Body of pancreas (tissue), 4 donors: ENCODE measurements at regions not wholly inside any gene's neighbourhood (a gene's known extent, or its start where the extent isn't known, plus 50 kb on each side); places are given as distances from the start of the nearest gene placed in this dataset.

Experiments used
- ATAC-seq: fragments of 150-250 bp; one replicate; pipeline ENCODE4 v1.9.1; 2016
- DNase-seq, 4 donors: peaks; one replicate each; pipeline ENCODE4 v3.0.0-alpha.2; 2019
- H3K27ac ChIP-seq, 4 donors: fragments of 200-600 bp; sonication (generic); 1 replicate in 3 of 4; 2 replicates in 1 of 4; pipeline versions ENCODE4 v1.5.1 to v1.6.1; 2016 to 2019; ENCODE audit warnings: mild to moderate bottlenecking in 1 of 4, mixed read lengths in 1 of 4, moderate library complexity in 1 of 4
- H3K27me3 ChIP-seq, 2 donors: fragments of 200-600 bp; sonication (generic); one replicate each; pipeline ENCODE4 v1.6.0; 2016; ENCODE audit warnings: mild to moderate bottlenecking in 1 of 2
- H3K36me3 ChIP-seq, 2 donors: fragments of 200-600 bp; sonication (generic); replicated peaks in 1 of 2; 2 replicates each; pipeline ENCODE4 v1.5.1; 2016; ENCODE audit warnings: low read depth in 2 of 2; ENCODE audit not compliant: insufficient read depth in 1 of 2
- H3K4me1 ChIP-seq: fragments of 200-600 bp; sonication (generic); one replicate; pipeline ENCODE4 v1.6.0; 2016
- H3K4me3 ChIP-seq, 2 donors: fragments of 200-600 bp; sonication (generic); 1 replicate in 1 of 2; 2 replicates in 1 of 2; pipeline ENCODE4 v1.5.1; 2016 to 2019
- H3K9me3 ChIP-seq, 3 donors: fragments of 200-600 bp; sonication (generic); 1 replicate in 2 of 3; 2 replicates in 1 of 3; pipeline ENCODE4 v1.5.1; 2016
- POLR2A ChIP-seq, 3 donors: fragments of 450-650 bp; IDR thresholded peaks; one replicate each; pipeline ENCODE4 v1.6.1; 2016; ENCODE audit warnings: antibody characterized with exemption in 3 of 3, mild to moderate bottlenecking in 2 of 3
- WGBS, 2 donors: methylation state at CpG; one replicate each; pipeline ENCODE4 v1.1.5; 2017; 5-methylcytosine and 5-hydroxymethylcytosine counted together
- intact Hi-C: fragments of 100-400 bp; cut with DNase I; formaldehyde crosslinking; loops from one replicate; pipeline ENCODE4 v1.15.1; 2023
- TF ChIP-seq, protein P1 (sequence below), 7 experiments: fragments of 450-650 bp in 4 of 7; fragments of 200-600 bp in 3 of 7; sonication (generic) in 3 of 7; IDR thresholded peaks; one replicate each; pipeline ENCODE4 v1.5.1; 2016 to 2019; ENCODE audit warnings: antibody characterized with exemption in 7 of 7

GRCh38 chr17:21532763-21533385 is 156.7 kb downstream of the KCNJ12 start:
- DNase-seq = no peak
- Histone ChIP-seq H3K27me3 (no peaks in the 10 kb centered on the region), H3K4me3 (no peak overlapping the region), H3K9me3 (no peaks in the 10 kb centered on the region), H3K36me3 (peaks cover 0 to 2% of the 10 kb centered on the region in 2 donors), H3K27ac (no peak overlapping the region), H3K4me1 (no peaks in the 10 kb centered on the region)
- WGBS, 2 donors = 81 to 86% methylated on average over 8 to 9 of the region's 9 CpGs
- ATAC-seq = no peak
- no peak for TF ChIP-seq POLR2A (IDR thresholded peaks at IDR 0.05)
- TF ChIP-seq, protein P1, sequence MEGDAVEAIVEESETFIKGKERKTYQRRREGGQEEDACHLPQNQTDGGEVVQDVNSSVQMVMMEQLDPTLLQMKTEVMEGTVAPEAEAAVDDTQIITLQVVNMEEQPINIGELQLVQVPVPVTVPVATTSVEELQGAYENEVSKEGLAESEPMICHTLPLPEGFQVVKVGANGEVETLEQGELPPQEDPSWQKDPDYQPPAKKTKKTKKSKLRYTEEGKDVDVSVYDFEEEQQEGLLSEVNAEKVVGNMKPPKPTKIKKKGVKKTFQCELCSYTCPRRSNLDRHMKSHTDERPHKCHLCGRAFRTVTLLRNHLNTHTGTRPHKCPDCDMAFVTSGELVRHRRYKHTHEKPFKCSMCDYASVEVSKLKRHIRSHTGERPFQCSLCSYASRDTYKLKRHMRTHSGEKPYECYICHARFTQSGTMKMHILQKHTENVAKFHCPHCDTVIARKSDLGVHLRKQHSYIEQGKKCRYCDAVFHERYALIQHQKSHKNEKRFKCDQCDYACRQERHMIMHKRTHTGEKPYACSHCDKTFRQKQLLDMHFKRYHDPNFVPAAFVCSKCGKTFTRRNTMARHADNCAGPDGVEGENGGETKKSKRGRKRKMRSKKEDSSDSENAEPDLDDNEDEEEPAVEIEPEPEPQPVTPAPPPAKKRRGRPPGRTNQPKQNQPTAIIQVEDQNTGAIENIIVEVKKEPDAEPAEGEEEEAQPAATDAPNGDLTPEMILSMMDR (IDR thresholded peaks at IDR 0.05) = no peak
- intact Hi-C loops = no loop called here

- Histone ChIP-seq H3K4me1 (no peaks in the 10 kb centered on the region), H3K27ac (no peak overlapping the region), H3K4me3 (no peak overlapping the region), H3K9me3 (no peaks in the 10 kb centered on the region), H3K36me3 (peaks cover 0 to 2% of the 10 kb centered on the region in 2 donors), H3K27me3 (no peaks in the 10 kb centered on the region)
- intact Hi-C loops = no loop called here
- ATAC-seq = no peak
- no peak for DNase-seq
- no peak for TF ChIP-seq POLR2A (IDR thresholded peaks at IDR 0.05)
- TF ChIP-seq, protein P1 (IDR thresholded peaks at IDR 0.05) = no peak
- 59 to 92% methylated on average over 1 of the region's 1 CpG for WGBS, 2 donors
Measured at GRCh38 chr17:21535686-21536375, 156.5 kb upstream of the KCNJ18 start.

- Histone ChIP-seq H3K27me3 (no peaks in the 10 kb centered on the region), H3K36me3 (peaks cover 0 to 2% of the 10 kb centered on the region in 2 donors)
- intact Hi-C loops = no loop called here
Measured at GRCh38 chr17:21537302-21537701, 155.0 kb upstream of the KCNJ18 start.

GRCh38 chr17:21538615-21539014 is 153.7 kb upstream of the KCNJ18 start:
- DNase-seq (no peak), ATAC-seq (no peak)
- Histone ChIP-seq H3K9me3 (no peaks in the 10 kb centered on the region), H3K27ac (no peak overlapping the region), H3K36me3 (peaks cover 0 to 1% of the 10 kb centered on the region in 2 donors), H3K4me3 (no peak overlapping the region), H3K4me1 (no peaks in the 10 kb centered on the region), H3K27me3 (no peaks in the 10 kb centered on the region)
- no peak for TF ChIP-seq POLR2A (IDR thresholded peaks at IDR 0.05)
- TF ChIP-seq, protein P1 (IDR thresholded peaks at IDR 0.05) = no peak
- intact Hi-C loops = no loop called here
- 95 to 96% methylated on average over 1 of the region's 1 CpG for WGBS, 2 donors

More at GRCh38 chr17:21537302-21537701, 155.0 kb upstream of the KCNJ18 start:
- no peak overlapping the region for H3K4me3 ChIP-seq
- no peak overlapping the region for H3K27ac ChIP-seq
- no peak for TF ChIP-seq POLR2A (IDR thresholded peaks at IDR 0.05)
- TF ChIP-seq, protein P1 (IDR thresholded peaks at IDR 0.05) = no peak
- 88 to 89% methylated on average over 2 of the region's 2 CpGs for WGBS, 2 donors
- DNase-seq (no peak), ATAC-seq (no peak)
- H3K4me1 ChIP-seq = no peaks in the 10 kb centered on the region
- no peaks in the 10 kb centered on the region for H3K9me3 ChIP-seq
